ENCODE measurements at regions not wholly inside any gene's neighbourhood (a gene's known extent, or its start where the extent isn't known, plus 50 kb on each side); places are given as distances from the start of the nearest gene placed in this dataset.

- no peak for TF ChIP-seq CTCF (IDR thresholded peaks at IDR 0.05)
- TF ChIP-seq REST (IDR thresholded peaks at IDR 0.05; ENCODE audit: insufficient read depth in 1 of 2, low read depth in 2 of 2, low read length in 1 of 2), result no peak
These were observed 170.9 kb downstream of the SOCS6 start for GRCh38 chr18:70459731-70460130.
